Colonic mucosa (tissue), 4 donors: ENCODE measurements at regions not wholly inside any gene's neighbourhood (a gene's known extent, or its start where the extent isn't known, plus 50 kb on each side); places are given as distances from the start of the nearest gene placed in this dataset.

Experiments
- DNase-seq: peaks from one replicate; pipeline ENCODE4 v3.0.0-alpha.2; 2020
- H3K27ac ChIP-seq: fragments of 200-600 bp; one replicate; pipeline ENCODE4 v1.8.0; 2021
- H3K27me3 ChIP-seq: fragments of 200-600 bp; one replicate; pipeline ENCODE4 v1.8.0; 2021
- H3K36me3 ChIP-seq: fragments of 200-600 bp; one replicate; pipeline ENCODE4 v1.8.0; 2021
- H3K4me1 ChIP-seq: fragments of 200-600 bp; one replicate; pipeline ENCODE4 v1.8.0; 2021; ENCODE audit warnings: mild to moderate bottlenecking
- H3K4me3 ChIP-seq: fragments of 200-600 bp; one replicate; pipeline ENCODE4 v1.8.0; 2021
- H3K9ac ChIP-seq, 2 donors: one replicate each; pipeline ENCODE4 v1.7.0; 2013; ENCODE audit warnings: control low read depth in 2 of 2, low read depth in 2 of 2, low read length in 2 of 2
- H3K9me3 ChIP-seq: fragments of 200-600 bp; one replicate; pipeline ENCODE4 v1.8.0; 2021
- intact Hi-C: fragments of 100-400 bp; cut with DNase I; formaldehyde crosslinking; loops from one replicate; pipeline ENCODE4 v1.14.1; 2022
- TF ChIP-seq, protein P1 (sequence below): fragments of 200-600 bp; IDR thresholded peaks from one replicate; pipeline ENCODE4 v1.8.0; 2022; ENCODE audit warnings: antibody characterized with exemption, mild to moderate bottlenecking
- donor health status: healthy.
- donor health status: DM: no; HTN: no; CAD: no.
- donor health status: DM: no; HTN: no; CAD: no.

- Histone ChIP-seq H3K4me1 (no peaks in the 10 kb centered on the region), H3K4me3 (no peak overlapping the region), H3K36me3 (no peaks in the 10 kb centered on the region), H3K9me3 (no peaks in the 10 kb centered on the region), H3K27ac (no peak overlapping the region), H3K9ac (no peak overlapping the region), H3K27me3 (no peaks in the 10 kb centered on the region)
- intact Hi-C loops = no loop called here
- TF ChIP-seq, protein P1, sequence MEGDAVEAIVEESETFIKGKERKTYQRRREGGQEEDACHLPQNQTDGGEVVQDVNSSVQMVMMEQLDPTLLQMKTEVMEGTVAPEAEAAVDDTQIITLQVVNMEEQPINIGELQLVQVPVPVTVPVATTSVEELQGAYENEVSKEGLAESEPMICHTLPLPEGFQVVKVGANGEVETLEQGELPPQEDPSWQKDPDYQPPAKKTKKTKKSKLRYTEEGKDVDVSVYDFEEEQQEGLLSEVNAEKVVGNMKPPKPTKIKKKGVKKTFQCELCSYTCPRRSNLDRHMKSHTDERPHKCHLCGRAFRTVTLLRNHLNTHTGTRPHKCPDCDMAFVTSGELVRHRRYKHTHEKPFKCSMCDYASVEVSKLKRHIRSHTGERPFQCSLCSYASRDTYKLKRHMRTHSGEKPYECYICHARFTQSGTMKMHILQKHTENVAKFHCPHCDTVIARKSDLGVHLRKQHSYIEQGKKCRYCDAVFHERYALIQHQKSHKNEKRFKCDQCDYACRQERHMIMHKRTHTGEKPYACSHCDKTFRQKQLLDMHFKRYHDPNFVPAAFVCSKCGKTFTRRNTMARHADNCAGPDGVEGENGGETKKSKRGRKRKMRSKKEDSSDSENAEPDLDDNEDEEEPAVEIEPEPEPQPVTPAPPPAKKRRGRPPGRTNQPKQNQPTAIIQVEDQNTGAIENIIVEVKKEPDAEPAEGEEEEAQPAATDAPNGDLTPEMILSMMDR = no peak
- DNase-seq = no peak
These were observed 100.9 kb upstream of the USP47 start for GRCh38 chr11:11740836-11741235.

DNA sequence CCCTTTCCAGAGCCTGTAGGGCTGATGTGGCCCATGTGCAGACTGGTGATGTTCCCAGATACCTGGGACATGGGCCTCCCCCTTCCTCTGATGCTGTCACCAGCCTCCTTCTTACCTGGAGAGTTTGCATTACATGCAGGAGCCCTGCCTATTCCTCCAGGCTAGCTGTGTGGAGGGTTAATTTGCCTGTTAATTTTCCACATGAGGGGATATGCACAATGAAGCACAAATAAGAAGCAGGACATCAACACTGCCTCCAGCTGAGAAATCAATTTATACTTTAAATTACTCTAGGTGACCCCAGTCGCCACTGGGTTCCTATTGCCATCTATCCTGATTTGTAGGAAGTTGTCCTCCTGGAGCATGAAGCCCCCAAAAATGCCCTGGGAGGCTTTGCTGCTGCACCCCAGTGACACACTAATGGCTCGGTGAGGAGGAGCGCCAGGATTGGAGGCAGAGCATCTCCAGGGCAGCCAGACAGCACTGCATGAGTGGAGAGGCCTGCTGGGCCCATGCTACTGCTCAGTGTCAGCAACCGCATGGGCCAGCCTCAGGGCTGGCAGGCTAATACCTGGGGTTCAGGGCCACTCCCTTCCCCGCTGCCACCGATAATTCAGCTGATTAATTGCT lies 101.6 kb upstream of the USP47 start:
- Histone ChIP-seq H3K9me3 (no peaks in the 10 kb centered on the region), H3K27me3 (no peaks in the 10 kb centered on the region), H3K27ac (no peak overlapping the region), H3K4me1 (no peaks in the 10 kb centered on the region), H3K36me3 (no peaks in the 10 kb centered on the region), H3K9ac (no peak overlapping the region), H3K4me3 (no peak overlapping the region)
- no peak for DNase-seq
- intact Hi-C loops = no loop called here
- TF ChIP-seq, protein P1 = no peak

DNA sequence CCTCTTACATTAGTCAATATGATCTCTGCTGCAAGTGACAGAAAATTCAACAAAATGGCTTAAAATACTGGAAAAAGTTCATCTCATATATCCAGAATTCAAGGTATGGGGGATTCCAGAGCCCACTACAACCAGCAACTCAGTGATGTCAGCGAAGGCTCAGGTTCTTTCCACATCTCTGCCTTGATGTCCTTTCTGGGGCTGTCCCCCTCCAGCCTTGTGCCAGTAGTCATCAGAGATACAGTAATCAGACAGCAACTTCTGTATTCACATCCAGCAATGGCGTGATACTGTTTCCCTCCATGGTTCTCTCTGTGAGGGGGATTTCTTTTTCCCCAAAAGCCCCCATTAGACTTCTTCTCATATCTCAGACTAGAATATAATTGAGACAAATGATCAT lies 103.4 kb upstream of the USP47 start:
- TF ChIP-seq, protein P1 = no peak
- no peak overlapping the region for H3K27ac ChIP-seq

DNA sequence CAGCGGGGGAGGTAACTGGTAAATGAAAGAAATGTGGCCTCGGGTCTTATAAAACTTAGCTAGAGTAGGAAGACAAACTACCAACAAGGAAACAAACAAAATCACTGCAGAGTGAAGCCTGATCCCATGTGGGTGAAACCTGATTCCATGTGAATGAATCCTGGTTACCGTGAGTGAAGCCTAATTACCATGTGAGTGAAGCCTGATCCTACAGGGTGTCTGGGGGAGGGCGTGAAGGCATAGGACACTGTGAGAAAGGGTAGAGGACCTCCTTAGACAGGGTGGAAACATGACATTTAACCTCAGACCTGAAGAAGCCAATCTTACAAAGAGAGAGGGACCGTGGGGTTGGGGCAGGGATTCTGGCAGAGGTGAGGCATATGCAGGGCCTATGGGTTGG lies 106.2 kb upstream of the USP47 start:
- no peaks in the 10 kb centered on the region for H3K4me1 ChIP-seq
- TF ChIP-seq, protein P1 = no peak
- H3K4me3 ChIP-seq = no peak overlapping the region
- no peaks in the 10 kb centered on the region for H3K36me3 ChIP-seq
- H3K9ac ChIP-seq = no peak overlapping the region
- DNase-seq = no peak
- no peaks in the 10 kb centered on the region for H3K27me3 ChIP-seq
- H3K27ac ChIP-seq = no peak overlapping the region
- no peaks in the 10 kb centered on the region for H3K9me3 ChIP-seq
- intact Hi-C loops = no loop called here

More for the DNA sequence above, 103.4 kb upstream of the USP47 start:
- no peaks in the 10 kb centered on the region for H3K9me3 ChIP-seq
- H3K36me3 ChIP-seq = no peaks in the 10 kb centered on the region
- H3K4me1 ChIP-seq = no peaks in the 10 kb centered on the region
- H3K27me3 ChIP-seq = no peaks in the 10 kb centered on the region
- DNase-seq = no peak
- H3K9ac ChIP-seq = no peak overlapping the region
- no peak overlapping the region for H3K4me3 ChIP-seq
- intact Hi-C loops = no loop called here

DNA sequence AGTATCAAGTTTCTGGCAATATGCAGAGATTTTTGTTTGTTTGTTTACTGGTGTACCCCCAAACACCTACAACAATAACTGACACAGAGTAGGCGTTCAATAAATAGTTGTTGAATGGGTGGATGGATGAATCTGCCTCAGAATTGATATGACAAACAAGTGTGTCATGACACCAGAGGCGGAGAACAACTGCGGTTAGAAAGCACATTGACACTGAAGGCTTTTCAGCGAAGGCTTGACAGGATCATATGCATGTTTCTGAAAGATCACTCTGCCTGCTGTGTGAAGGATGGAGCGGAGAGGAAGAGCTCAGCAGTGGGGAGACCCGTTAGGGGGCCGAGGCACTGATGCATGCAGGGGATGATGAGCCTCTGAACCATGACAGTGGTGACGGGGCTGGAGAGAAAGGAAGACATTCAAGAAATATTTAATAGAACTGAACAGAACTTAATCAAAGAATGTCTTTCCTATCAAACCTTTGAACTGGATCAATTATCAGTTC lies 108.5 kb upstream of the USP47 start:
- intact Hi-C loops = no loop called here
- Histone ChIP-seq H3K9me3 (no peaks in the 10 kb centered on the region), H3K4me3 (no peak overlapping the region), H3K27ac (no peak overlapping the region), H3K9ac (no peak overlapping the region), H3K36me3 (no peaks in the 10 kb centered on the region), H3K4me1 (no peaks in the 10 kb centered on the region), H3K27me3 (no peaks in the 10 kb centered on the region)
- DNase-seq = no peak
- TF ChIP-seq, protein P1 = no peak
